GM12873 (cell line): ENCODE measurements at regions not wholly inside any gene's neighbourhood (a gene's known extent, or its start where the extent isn't known, plus 50 kb on each side); places are given as distances from the start of the nearest gene placed in this dataset.

Source experiments
- CTCF ChIP-seq: IDR thresholded peaks from 2 replicates; pipeline ENCODE4 v1.5.1; 2012; ENCODE audit warnings: low read depth, mild to moderate bottlenecking, moderate library complexity, low read length, control low read depth; ENCODE audit not compliant: insufficient read depth; ENCODE audit errors: missing control alignments

GRCh38 chr11:27250867-27251665 is 111.9 kb downstream of the CCDC34 start:
- no peak for TF ChIP-seq CTCF

GRCh38 chr11:27248576-27249509 is 114.2 kb downstream of the CCDC34 start:
- no peak for TF ChIP-seq CTCF

- no peak for TF ChIP-seq CTCF
These were observed 115.4 kb downstream of the CCDC34 start for GRCh38 chr11:27247660-27248059.

- no peak for TF ChIP-seq CTCF
These were observed 116.1 kb downstream of the CCDC34 start for GRCh38 chr11:27246925-27247324.

GRCh38 chr11:27244900-27245299 is 118.1 kb downstream of the CCDC34 start:
- TF ChIP-seq CTCF: no peak

GRCh38 chr11:27242591-27242990 is 120.4 kb downstream of the CCDC34 start:
- TF ChIP-seq CTCF: no peak
